Breast epithelium (tissue), 4 donors: ENCODE measurements at regions not wholly inside any gene's neighbourhood (a gene's known extent, or its start where the extent isn't known, plus 50 kb on each side); places are given as distances from the start of the nearest gene placed in this dataset.

ENCODE experiments used
- DNase-seq, 2 donors: peaks; one replicate each; pipeline ENCODE4 v3.0.0-alpha.2; 2019; ENCODE audit warnings: low spot score in 2 of 2
- H3K27ac ChIP-seq, 2 donors: fragments of 200-600 bp; sonication (generic) in 1 of 2; one replicate each; pipeline ENCODE4 v1.5.1; 2016 to 2019; ENCODE audit warnings: mild to moderate bottlenecking in 1 of 2
- H3K27me3 ChIP-seq, 2 donors: fragments of 200-600 bp; sonication (generic) in 1 of 2; one replicate each; pipeline versions ENCODE4 v1.5.1 to v1.6.0; 2017 to 2019; ENCODE audit warnings: control low read depth in 1 of 2, mild to moderate bottlenecking in 1 of 2
- H3K36me3 ChIP-seq: fragments of 200-600 bp; one replicate; pipeline ENCODE4 v1.5.1; 2019
- H3K4me1 ChIP-seq, 2 donors: fragments of 200-600 bp; sonication (generic); one replicate each; pipeline ENCODE4 v1.5.1; 2016 to 2019; ENCODE audit warnings: control low read depth in 1 of 2
- H3K4me3 ChIP-seq, 3 donors: fragments of 200-600 bp; sonication (generic); 1 replicate in 2 of 3; 2 replicates in 1 of 3; pipeline ENCODE4 v1.5.1; 2016 to 2019; ENCODE audit warnings: mild to moderate bottlenecking in 3 of 3, moderate library complexity in 2 of 3
- H3K9me3 ChIP-seq, 2 donors: fragments of 200-600 bp; sonication (generic) in 1 of 2; one replicate each; pipeline ENCODE4 v1.5.1; 2016 to 2019; ENCODE audit warnings: control low read depth in 1 of 2
- POLR2A ChIP-seq: fragments of 450-650 bp; IDR thresholded peaks from one replicate; pipeline ENCODE4 v1.6.1; 2016; ENCODE audit warnings: antibody characterized with exemption, mild to moderate bottlenecking, moderate library complexity
- POLR2AphosphoS5 ChIP-seq, 3 donors: sonication (generic); formaldehyde crosslinking; IDR thresholded peaks; one replicate each; pipeline ENCODE4 v1.6.1; 2017; ENCODE audit warnings: antibody characterized with exemption in 3 of 3
- intact Hi-C: fragments of 100-400 bp; cut with DNase I; formaldehyde crosslinking; loops from one replicate; pipeline ENCODE4 v1.15.1; 2023; ENCODE audit warnings: low total_unique reads
- TF ChIP-seq, protein P1 (sequence below), 3 donors: fragments of 450-650 bp; IDR thresholded peaks; one replicate each; pipeline ENCODE4 v1.5.1; 2016 to 2017; ENCODE audit warnings: antibody characterized with exemption in 3 of 3, mild to moderate bottlenecking in 3 of 3, moderate library complexity in 3 of 3

GRCh38 chrX:43266487-43266886 lies 389.6 kb upstream of the MAOA start:
- H3K4me1 ChIP-seq, result no peaks in the 10 kb centered on the region
- peaks cover 0 to 23% of the 10 kb centered on the region in 2 donors for H3K27me3 ChIP-seq
- DNase-seq, result no peak
- no peak overlapping the region for H3K4me3 ChIP-seq
- intact Hi-C loops, result loop anchor here (5.0 kb wide), 1 partner anchor 201 kb away; no protein-coding TSS in a partner anchor
- TF ChIP-seq, protein P1, sequence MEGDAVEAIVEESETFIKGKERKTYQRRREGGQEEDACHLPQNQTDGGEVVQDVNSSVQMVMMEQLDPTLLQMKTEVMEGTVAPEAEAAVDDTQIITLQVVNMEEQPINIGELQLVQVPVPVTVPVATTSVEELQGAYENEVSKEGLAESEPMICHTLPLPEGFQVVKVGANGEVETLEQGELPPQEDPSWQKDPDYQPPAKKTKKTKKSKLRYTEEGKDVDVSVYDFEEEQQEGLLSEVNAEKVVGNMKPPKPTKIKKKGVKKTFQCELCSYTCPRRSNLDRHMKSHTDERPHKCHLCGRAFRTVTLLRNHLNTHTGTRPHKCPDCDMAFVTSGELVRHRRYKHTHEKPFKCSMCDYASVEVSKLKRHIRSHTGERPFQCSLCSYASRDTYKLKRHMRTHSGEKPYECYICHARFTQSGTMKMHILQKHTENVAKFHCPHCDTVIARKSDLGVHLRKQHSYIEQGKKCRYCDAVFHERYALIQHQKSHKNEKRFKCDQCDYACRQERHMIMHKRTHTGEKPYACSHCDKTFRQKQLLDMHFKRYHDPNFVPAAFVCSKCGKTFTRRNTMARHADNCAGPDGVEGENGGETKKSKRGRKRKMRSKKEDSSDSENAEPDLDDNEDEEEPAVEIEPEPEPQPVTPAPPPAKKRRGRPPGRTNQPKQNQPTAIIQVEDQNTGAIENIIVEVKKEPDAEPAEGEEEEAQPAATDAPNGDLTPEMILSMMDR (IDR thresholded peaks at IDR 0.05), result no peak
- TF ChIP-seq POLR2AphosphoS5 (IDR thresholded peaks at IDR 0.05) (no peak), POLR2A (no peak)
- no peak overlapping the region for H3K27ac ChIP-seq
- H3K36me3 ChIP-seq, result no peaks in the 10 kb centered on the region
- no peaks in the 10 kb centered on the region for H3K9me3 ChIP-seq

- TF ChIP-seq POLR2A (no peak), POLR2AphosphoS5 (IDR thresholded peaks at IDR 0.05) (no peak)
- TF ChIP-seq, protein P1 (IDR thresholded peaks at IDR 0.05), result no peak
Measured at GRCh38 chrX:43267652-43268051, 388.4 kb upstream of the MAOA start.

GRCh38 chrX:43269201-43269600 lies 386.9 kb upstream of the MAOA start:
- no peaks in the 10 kb centered on the region for H3K4me1 ChIP-seq
- H3K36me3 ChIP-seq, result no peaks in the 10 kb centered on the region
- peaks cover 2% of the 10 kb centered on the region in 2 donors for H3K9me3 ChIP-seq
- DNase-seq, result no peak
- intact Hi-C loops, result loop anchor here (5.0 kb wide), 1 partner anchor 198 kb away; no protein-coding TSS in a partner anchor
- no peak overlapping the region for H3K4me3 ChIP-seq
- no peak overlapping the region for H3K27ac ChIP-seq
- TF ChIP-seq, protein P1 (IDR thresholded peaks at IDR 0.05), result no peak
- TF ChIP-seq POLR2A, result no peak
- no peak for TF ChIP-seq POLR2AphosphoS5 (IDR thresholded peaks at IDR 0.05)
- H3K27me3 ChIP-seq, result peaks cover 0 to 23% of the 10 kb centered on the region in 2 donors

More at GRCh38 chrX:43267652-43268051, 388.4 kb upstream of the MAOA start:
- H3K27me3 ChIP-seq, result peaks cover 0 to 23% of the 10 kb centered on the region in 2 donors
- no peaks in the 10 kb centered on the region for H3K4me1 ChIP-seq
- no peak overlapping the region for H3K4me3 ChIP-seq
- H3K9me3 ChIP-seq, result no peaks in the 10 kb centered on the region
- no peak overlapping the region for H3K27ac ChIP-seq
- intact Hi-C loops, result loop anchor here (5.0 kb wide), 1 partner anchor 200 kb away; no protein-coding TSS in a partner anchor
- H3K36me3 ChIP-seq, result no peaks in the 10 kb centered on the region
- no peak for DNase-seq

GRCh38 chrX:43277879-43278278 lies 378.2 kb upstream of the MAOA start:
- Histone ChIP-seq H3K9me3 (peaks cover 12 to 18% of the 10 kb centered on the region in 2 donors), H3K27me3 (no peaks in the 10 kb centered on the region), H3K36me3 (no peaks in the 10 kb centered on the region), H3K4me3 (no peak overlapping the region), H3K4me1 (no peaks in the 10 kb centered on the region), H3K27ac (no peak overlapping the region)
- DNase-seq, result no peak
- TF ChIP-seq POLR2AphosphoS5 (IDR thresholded peaks at IDR 0.05) (no peak), POLR2A (no peak)
- TF ChIP-seq, protein P1 (IDR thresholded peaks at IDR 0.05), result no peak
- intact Hi-C loops, result no loop called here

GRCh38 chrX:43278440-43278839 lies 377.7 kb upstream of the MAOA start:
- no peaks in the 10 kb centered on the region for H3K4me1 ChIP-seq
- H3K9me3 ChIP-seq, result peaks cover 12 to 18% of the 10 kb centered on the region in 2 donors
- no peaks in the 10 kb centered on the region for H3K36me3 ChIP-seq
- no peaks in the 10 kb centered on the region for H3K27me3 ChIP-seq
- no peak for DNase-seq
- intact Hi-C loops, result no loop called here
- no peak overlapping the region for H3K27ac ChIP-seq
- H3K4me3 ChIP-seq, result no peak overlapping the region
- TF ChIP-seq, protein P1 (IDR thresholded peaks at IDR 0.05), result no peak
- TF ChIP-seq POLR2AphosphoS5 (IDR thresholded peaks at IDR 0.05) (no peak), POLR2A (no peak)
